Left lung (tissue), 4 donors: ENCODE measurements at regions not wholly inside any gene's neighbourhood (a gene's known extent, or its start where the extent isn't known, plus 50 kb on each side); places are given as distances from the start of the nearest gene placed in this dataset.

Source experiments
- ATAC-seq: fragments of 200-7000 bp; cut with Tn5 transposase; one replicate; pipeline ENCODE4 v1.9.1; 2020; ENCODE audit warnings: moderate library complexity
- DNase-seq, 4 donors: peaks; one replicate each; pipeline ENCODE4 v3.0.0-alpha.2; 2013 to 2020
- H3K27ac ChIP-seq, 2 donors: fragments of 200-600 bp; sonication (generic) in 1 of 2; one replicate each; pipeline versions ENCODE4 v1.5.0 to v1.8.0; 2020 to 2021
- H3K27me3 ChIP-seq, 2 donors: fragments of 200-600 bp; sonication (generic) in 1 of 2; one replicate each; pipeline versions ENCODE4 v1.5.0 to v1.8.0; 2020 to 2021
- H3K36me3 ChIP-seq, 2 donors: fragments of 200-600 bp; sonication (generic) in 1 of 2; one replicate each; pipeline versions ENCODE4 v1.5.0 to v1.8.0; 2020 to 2021
- H3K4me1 ChIP-seq, 2 donors: fragments of 200-600 bp; one replicate each; pipeline ENCODE4 v1.8.0; 2021
- H3K4me3 ChIP-seq, 2 donors: fragments of 200-600 bp; sonication (generic) in 1 of 2; one replicate each; pipeline versions ENCODE4 v1.5.0 to v1.8.0; 2020 to 2021; ENCODE audit warnings: mild to moderate bottlenecking in 1 of 2
- H3K9me3 ChIP-seq, 2 donors: fragments of 200-600 bp; sonication (generic) in 1 of 2; one replicate each; pipeline versions ENCODE4 v1.5.0 to v1.8.0; 2020 to 2021
- CTCF ChIP-seq, 2 donors: fragments of 200-600 bp; sonication (generic) in 1 of 2; IDR thresholded peaks; one replicate each; pipeline versions ENCODE4 v1.5.0 to v1.8.0; 2021; ENCODE audit warnings: antibody characterized with exemption in 2 of 2
- intact Hi-C, 2 donors: fragments of 100-400 bp; cut with DNase I; formaldehyde crosslinking; loops; one replicate each; pipeline versions ENCODE4 v1.11.2 to v1.14.2; 2022
- donor health status: DM: no; HTN: yes; CAD: no.
- donor health status: DM: no; HTN: no; CAD: no.

GRCh38 chr13:44241638-44242037, 132.0 kb upstream of the SERP2 start:
- Histone ChIP-seq H3K27me3 (no peaks in the 10 kb centered on the region), H3K9me3 (no peaks in the 10 kb centered on the region), H3K4me1 (peaks cover 9 to 18% of the 10 kb centered on the region in 2 donors), H3K36me3 (no peaks in the 10 kb centered on the region), H3K27ac (no peak overlapping the region), H3K4me3 (no peak overlapping the region)
- DNase-seq (no peak), ATAC-seq (no peak)
- no peak for TF ChIP-seq CTCF (IDR thresholded peaks at IDR 0.05)
- intact Hi-C loops: no loop called here

GRCh38 chr13:44242766-44243165, 130.9 kb upstream of the SERP2 start:
- Histone ChIP-seq H3K9me3 (no peaks in the 10 kb centered on the region), H3K27me3 (no peaks in the 10 kb centered on the region), H3K36me3 (no peaks in the 10 kb centered on the region), H3K4me3 (no peak overlapping the region), H3K27ac (peak overlapping the region in 1 of 2 donors; percentile 16), H3K4me1 (peaks cover under 1 to 9% of the 10 kb centered on the region in 2 donors)
- no peak for TF ChIP-seq CTCF (IDR thresholded peaks at IDR 0.05)
- ATAC-seq (no peak), DNase-seq (no peak)
- intact Hi-C loops: no loop called here

GRCh38 chr13:44243198-44243857, 130.3 kb upstream of the SERP2 start:
- no peak overlapping the region for H3K4me3 ChIP-seq
- peaks cover 0 to 3% of the 10 kb centered on the region in 2 donors for H3K4me1 ChIP-seq
- peak; percentile 80 for ATAC-seq
- no peaks in the 10 kb centered on the region for H3K9me3 ChIP-seq
- peak; percentile 19 to 44 for TF ChIP-seq CTCF (IDR thresholded peaks at IDR 0.05)
- intact Hi-C loops: no loop called here
- no peaks in the 10 kb centered on the region for H3K36me3 ChIP-seq
- H3K27ac ChIP-seq: peak overlapping the region in 1 of 2 donors; percentile 16
- H3K27me3 ChIP-seq: no peaks in the 10 kb centered on the region
- peak in 1 of 4 donors; percentile 44 for DNase-seq

- Histone ChIP-seq H3K27me3 (no peaks in the 10 kb centered on the region), H3K27ac (peak overlapping the region in 1 of 2 donors; percentile 16), H3K9me3 (no peaks in the 10 kb centered on the region), H3K4me1 (no peaks in the 10 kb centered on the region), H3K36me3 (no peaks in the 10 kb centered on the region), H3K4me3 (no peak overlapping the region)
- DNase-seq (no peak), ATAC-seq (no peak)
- no peak for TF ChIP-seq CTCF (IDR thresholded peaks at IDR 0.05)
- intact Hi-C loops: no loop called here
Measured at GRCh38 chr13:44244288-44244687, 129.3 kb upstream of the SERP2 start.

DNA sequence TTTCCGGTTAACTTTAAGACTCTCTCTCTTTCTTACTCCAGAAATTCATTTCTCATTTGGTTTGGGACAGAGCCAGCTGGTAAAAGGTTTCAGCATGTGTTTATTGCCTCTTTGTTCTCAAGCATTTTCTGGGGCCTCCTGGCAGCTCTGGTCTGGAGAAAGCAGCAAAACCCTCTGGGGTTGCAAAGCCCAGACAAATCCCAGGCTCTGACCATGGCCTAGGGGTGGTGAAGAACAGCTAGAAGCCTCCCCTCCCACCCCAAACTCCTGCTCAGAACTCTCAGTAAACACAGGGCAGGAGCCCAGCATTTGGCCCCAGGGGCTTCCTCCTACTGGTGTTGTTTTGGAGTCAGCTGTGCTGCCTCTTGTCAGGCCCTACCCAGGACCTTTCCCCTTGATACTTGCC, 124.2 kb upstream of the SERP2 start:
- ATAC-seq: peak; percentile 45
- intact Hi-C loops: no loop called here
- no peak for TF ChIP-seq CTCF (IDR thresholded peaks at IDR 0.05)
- peaks cover 0 to 6% of the 10 kb centered on the region in 2 donors for H3K4me1 ChIP-seq
- no peak overlapping the region for H3K4me3 ChIP-seq
- peak in 1 of 4 donors; percentile 44 for DNase-seq
- no peaks in the 10 kb centered on the region for H3K27me3 ChIP-seq
- peak overlapping the region in 1 of 2 donors; percentile 44 for H3K27ac ChIP-seq
- no peaks in the 10 kb centered on the region for H3K9me3 ChIP-seq
- H3K36me3 ChIP-seq: no peaks in the 10 kb centered on the region
